Neural cell (in vitro differentiated cells): ENCODE measurements at regions not wholly inside any gene's neighbourhood (a gene's known extent, or its start where the extent isn't known, plus 50 kb on each side); places are given as distances from the start of the nearest gene placed in this dataset.

ENCODE experiments used
- H2AFZ ChIP-seq: fragments of 200-600, 300-800 bp; sonication (generic), shearing (Covaris generic); 2 replicates; pipeline ENCODE4 v1.6.0; 2014; ENCODE audit warnings: low read depth, mild to moderate bottlenecking, antibody characterized with exemption, low read length, moderate library complexity
- H3F3A ChIP-seq: fragments of 200-600 bp; shearing (Covaris generic); 2 replicates; pipeline ENCODE4 v1.6.1; 2016; ENCODE audit warnings: mild to moderate bottlenecking, moderate library complexity, mixed read lengths, antibody characterized with exemption, low read length; ENCODE audit not compliant: insufficient read depth, poor library complexity, severe bottlenecking
- H3K27ac ChIP-seq: fragments of 200-600, 300-800 bp; sonication (generic), shearing (Covaris generic); 2 replicates; pipeline ENCODE4 v1.5.1; 2014; ENCODE audit warnings: mild to moderate bottlenecking, low read length, moderate library complexity
- H3K27me3 ChIP-seq: fragments of 300-800, 200-600 bp; sonication (generic), shearing (Covaris generic); 2 replicates; pipeline ENCODE4 v1.6.0; 2014; ENCODE audit warnings: mild to moderate bottlenecking, low read depth, low read length, moderate library complexity; ENCODE audit not compliant: insufficient read depth
- H3K36me3 ChIP-seq: fragments of 300-800, 200-600 bp; sonication (generic), shearing (Covaris generic); 2 replicates; pipeline ENCODE4 v1.5.1; 2014; ENCODE audit warnings: mild to moderate bottlenecking, antibody characterized with exemption, low read length, moderate library complexity; ENCODE audit not compliant: insufficient read depth
- H3K4me2 ChIP-seq: fragments of 300-800, 200-600 bp; sonication (generic), shearing (Covaris generic); 2 replicates; pipeline ENCODE4 v1.6.0; 2014; ENCODE audit warnings: mild to moderate bottlenecking, low read length
- H3K4me3 ChIP-seq: fragments of 300-800, 200-600 bp; sonication (generic), shearing (Covaris generic); 2 replicates; pipeline ENCODE4 v1.5.1; 2014; ENCODE audit warnings: mild to moderate bottlenecking, low read length, moderate library complexity
- H3K79me2 ChIP-seq: fragments of 200-600 bp; shearing (Covaris generic); replicated peaks from 2 replicates; pipeline ENCODE4 v1.6.0; 2014; ENCODE audit warnings: mild to moderate bottlenecking, low read length, moderate library complexity; ENCODE audit not compliant: insufficient read depth
- H3K9ac ChIP-seq: fragments of 300-800, 200-600 bp; sonication (generic), shearing (Covaris generic); 2 replicates; pipeline ENCODE4 v1.6.1; 2016; ENCODE audit warnings: mild to moderate bottlenecking, low read length, mixed read lengths
- H3K9me2 ChIP-seq: fragments of 200-600 bp; shearing (Covaris generic); 2 replicates; pipeline ENCODE4 v1.6.1; 2016; ENCODE audit warnings: mild to moderate bottlenecking, low read length, mixed read lengths; ENCODE audit not compliant: insufficient read depth
- H3K9me3 ChIP-seq: fragments of 200-600, 300-800 bp; sonication (generic), shearing (Covaris generic); 2 replicates; pipeline ENCODE4 v1.6.1; 2016; ENCODE audit warnings: mild to moderate bottlenecking, mixed run types, low read length, moderate library complexity, mixed read lengths
- H4K20me1 ChIP-seq: fragments of 200-600 bp; shearing (Covaris generic); 2 replicates; pipeline ENCODE4 v1.6.1; 2016; ENCODE audit warnings: mild to moderate bottlenecking, mixed run types; ENCODE audit not compliant: insufficient read depth
- CTCF ChIP-seq: fragments of 450-650 bp; IDR thresholded peaks from 2 replicates; pipeline ENCODE4 v1.5.1; 2014; ENCODE audit warnings: antibody characterized with exemption, mild to moderate bottlenecking, moderate library complexity; ENCODE audit not compliant: poor library complexity, severe bottlenecking
- EP300 ChIP-seq: fragments of 450-650 bp; conservative IDR thresholded peaks from 2 replicates; pipeline ENCODE4 v1.6.1; 2014; ENCODE audit warnings: antibody characterized with exemption, mild to moderate bottlenecking, moderate library complexity; ENCODE audit not compliant: poor library complexity, severe bottlenecking
- EZH2 ChIP-seq: fragments of 200-600, 300-800 bp; shearing (Covaris generic), sonication (generic); IDR thresholded peaks from 2 replicates; pipeline ENCODE4 v1.6.1; 2014; ENCODE audit warnings: antibody characterized with exemption, low read length, borderline replicate concordance, mild to moderate bottlenecking; ENCODE audit not compliant: insufficient read depth, poor library complexity, severe bottlenecking
- MXI1 ChIP-seq: fragments of 450-650 bp; conservative IDR thresholded peaks from 2 replicates; pipeline ENCODE4 v1.6.1; 2014; ENCODE audit warnings: antibody characterized with exemption, mild to moderate bottlenecking; ENCODE audit not compliant: poor library complexity, severe bottlenecking
- POLR2AphosphoS5 ChIP-seq: IDR thresholded peaks from 2 replicates; pipeline ENCODE4 v1.6.1; 2012
- RAD21 ChIP-seq: fragments of 450-650 bp; conservative IDR thresholded peaks from 2 replicates; pipeline ENCODE4 v1.6.1; 2014; ENCODE audit warnings: antibody characterized with exemption, mild to moderate bottlenecking, moderate library complexity
- SMC3 ChIP-seq: fragments of 450-650 bp; conservative IDR thresholded peaks from 2 replicates; pipeline ENCODE4 v1.6.1; 2014; ENCODE audit warnings: antibody characterized with exemption, mild to moderate bottlenecking, moderate library complexity; ENCODE audit not compliant: poor library complexity
- TAF1 ChIP-seq: IDR thresholded peaks from 2 replicates; pipeline ENCODE4 v1.6.1; 2012; ENCODE audit warnings: low read depth
- TF ChIP-seq, protein P1 (sequence below): IDR thresholded peaks from 2 replicates; pipeline ENCODE4 v1.6.1; 2012; ENCODE audit warnings: borderline replicate concordance

GRCh38 chr3:115321400-115321805 lies 174.3 kb upstream of the ZBTB20 start:
- Histone ChIP-seq H3K4me3 (no peak overlapping the region), H3K27ac (no peak overlapping the region), H3K9me2 (no peaks in the 10 kb centered on the region), H3K27me3 (no peaks in the 10 kb centered on the region), H3K9me3 (no peaks in the 10 kb centered on the region), H3K9ac (no peak overlapping the region), H2AFZ (no peak overlapping the region), H4K20me1 (no peaks in the 10 kb centered on the region), H3K36me3 (no peaks in the 10 kb centered on the region), H3K4me2 (no peak overlapping the region), H3K79me2 (no peaks in the 10 kb centered on the region), H3F3A (no peaks in the 10 kb centered on the region)
- TF ChIP-seq EZH2 (no peak), POLR2AphosphoS5 (no peak), MXI1 (no peak), CTCF (no peak), EP300 (no peak), RAD21 (no peak), TAF1 (no peak), SMC3 (no peak)
- TF ChIP-seq, protein P1, sequence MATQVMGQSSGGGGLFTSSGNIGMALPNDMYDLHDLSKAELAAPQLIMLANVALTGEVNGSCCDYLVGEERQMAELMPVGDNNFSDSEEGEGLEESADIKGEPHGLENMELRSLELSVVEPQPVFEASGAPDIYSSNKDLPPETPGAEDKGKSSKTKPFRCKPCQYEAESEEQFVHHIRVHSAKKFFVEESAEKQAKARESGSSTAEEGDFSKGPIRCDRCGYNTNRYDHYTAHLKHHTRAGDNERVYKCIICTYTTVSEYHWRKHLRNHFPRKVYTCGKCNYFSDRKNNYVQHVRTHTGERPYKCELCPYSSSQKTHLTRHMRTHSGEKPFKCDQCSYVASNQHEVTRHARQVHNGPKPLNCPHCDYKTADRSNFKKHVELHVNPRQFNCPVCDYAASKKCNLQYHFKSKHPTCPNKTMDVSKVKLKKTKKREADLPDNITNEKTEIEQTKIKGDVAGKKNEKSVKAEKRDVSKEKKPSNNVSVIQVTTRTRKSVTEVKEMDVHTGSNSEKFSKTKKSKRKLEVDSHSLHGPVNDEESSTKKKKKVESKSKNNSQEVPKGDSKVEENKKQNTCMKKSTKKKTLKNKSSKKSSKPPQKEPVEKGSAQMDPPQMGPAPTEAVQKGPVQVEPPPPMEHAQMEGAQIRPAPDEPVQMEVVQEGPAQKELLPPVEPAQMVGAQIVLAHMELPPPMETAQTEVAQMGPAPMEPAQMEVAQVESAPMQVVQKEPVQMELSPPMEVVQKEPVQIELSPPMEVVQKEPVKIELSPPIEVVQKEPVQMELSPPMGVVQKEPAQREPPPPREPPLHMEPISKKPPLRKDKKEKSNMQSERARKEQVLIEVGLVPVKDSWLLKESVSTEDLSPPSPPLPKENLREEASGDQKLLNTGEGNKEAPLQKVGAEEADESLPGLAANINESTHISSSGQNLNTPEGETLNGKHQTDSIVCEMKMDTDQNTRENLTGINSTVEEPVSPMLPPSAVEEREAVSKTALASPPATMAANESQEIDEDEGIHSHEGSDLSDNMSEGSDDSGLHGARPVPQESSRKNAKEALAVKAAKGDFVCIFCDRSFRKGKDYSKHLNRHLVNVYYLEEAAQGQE = no peak

GRCh38 chr3:115322901-115323300 lies 175.8 kb upstream of the ZBTB20 start:
- Histone ChIP-seq H3K9me3 (no peaks in the 10 kb centered on the region), H3K27me3 (no peaks in the 10 kb centered on the region), H3F3A (no peaks in the 10 kb centered on the region), H2AFZ (no peak overlapping the region), H3K9me2 (no peaks in the 10 kb centered on the region), H3K9ac (no peak overlapping the region), H3K27ac (no peak overlapping the region), H3K36me3 (no peaks in the 10 kb centered on the region), H4K20me1 (no peaks in the 10 kb centered on the region), H3K4me2 (no peak overlapping the region), H3K4me3 (no peak overlapping the region), H3K79me2 (no peaks in the 10 kb centered on the region)
- TF ChIP-seq EZH2 (no peak), TAF1 (no peak), EP300 (no peak), CTCF (no peak), POLR2AphosphoS5 (no peak), SMC3 (no peak), MXI1 (no peak), RAD21 (no peak)
- TF ChIP-seq, protein P1 = no peak
